Spleen (tissue), 7 donors: ENCODE measurements at regions not wholly inside any gene's neighbourhood (a gene's known extent, or its start where the extent isn't known, plus 50 kb on each side); places are given as distances from the start of the nearest gene placed in this dataset.
"Not testable (repeated sequence)": the region's sequence is repeated elsewhere in the genome, so short reads cannot be mapped to it uniquely, and the experiment has no call there.

Experiments used
- CTCF ChIP-seq, 11 experiments: fragments of 200-600 bp in 7 of 11; fragments of 450-650 bp in 4 of 11; sonication (generic) in 4 of 11; IDR thresholded peaks in 8 of 11; conservative IDR thresholded peaks in 3 of 11; 1 replicate in 7 of 11; 2 replicates in 4 of 11; pipeline versions ENCODE4 v1.4.0 to v1.8.0; 2016 to 2021; ENCODE audit warnings: antibody characterized with exemption in 11 of 11, inconsistent platforms in 4 of 11, mild to moderate bottlenecking in 1 of 11
- POLR2A ChIP-seq, 3 donors: fragments of 450-650 bp; IDR thresholded peaks; one replicate each; pipeline ENCODE4 v1.5.1; 2017; ENCODE audit warnings: antibody characterized with exemption in 3 of 3, mild to moderate bottlenecking in 1 of 3
- POLR2AphosphoS5 ChIP-seq, 3 donors: sonication (generic); formaldehyde crosslinking; IDR thresholded peaks; one replicate each; pipeline ENCODE4 v1.5.1; 2017; ENCODE audit warnings: antibody characterized with exemption in 3 of 3
- donor health status: DM: no; HTN: no; CAD: no; lungs with moderate emphysema.
- donor health status: DM: no; HTN: no; CAD: no.
- donor health status: DM: no; HTN: no; CAD: no.

- TF ChIP-seq CTCF (IDR thresholded peaks at IDR 0.05 in 8 of 11, conservative IDR thresholded peaks at IDR 0.05 in 3 of 11); POLR2AphosphoS5 (IDR thresholded peaks at IDR 0.05); POLR2A (IDR thresholded peaks at IDR 0.05): not testable (repeated sequence)
Measured at GRCh38 chr2:111346018-111346930, 225.6 kb downstream of the BCL2L11 start.
